ENCODE measurements at regions not wholly inside any gene's neighbourhood (a gene's known extent, or its start where the extent isn't known, plus 50 kb on each side); places are given as distances from the start of the nearest gene placed in this dataset.

DNA sequence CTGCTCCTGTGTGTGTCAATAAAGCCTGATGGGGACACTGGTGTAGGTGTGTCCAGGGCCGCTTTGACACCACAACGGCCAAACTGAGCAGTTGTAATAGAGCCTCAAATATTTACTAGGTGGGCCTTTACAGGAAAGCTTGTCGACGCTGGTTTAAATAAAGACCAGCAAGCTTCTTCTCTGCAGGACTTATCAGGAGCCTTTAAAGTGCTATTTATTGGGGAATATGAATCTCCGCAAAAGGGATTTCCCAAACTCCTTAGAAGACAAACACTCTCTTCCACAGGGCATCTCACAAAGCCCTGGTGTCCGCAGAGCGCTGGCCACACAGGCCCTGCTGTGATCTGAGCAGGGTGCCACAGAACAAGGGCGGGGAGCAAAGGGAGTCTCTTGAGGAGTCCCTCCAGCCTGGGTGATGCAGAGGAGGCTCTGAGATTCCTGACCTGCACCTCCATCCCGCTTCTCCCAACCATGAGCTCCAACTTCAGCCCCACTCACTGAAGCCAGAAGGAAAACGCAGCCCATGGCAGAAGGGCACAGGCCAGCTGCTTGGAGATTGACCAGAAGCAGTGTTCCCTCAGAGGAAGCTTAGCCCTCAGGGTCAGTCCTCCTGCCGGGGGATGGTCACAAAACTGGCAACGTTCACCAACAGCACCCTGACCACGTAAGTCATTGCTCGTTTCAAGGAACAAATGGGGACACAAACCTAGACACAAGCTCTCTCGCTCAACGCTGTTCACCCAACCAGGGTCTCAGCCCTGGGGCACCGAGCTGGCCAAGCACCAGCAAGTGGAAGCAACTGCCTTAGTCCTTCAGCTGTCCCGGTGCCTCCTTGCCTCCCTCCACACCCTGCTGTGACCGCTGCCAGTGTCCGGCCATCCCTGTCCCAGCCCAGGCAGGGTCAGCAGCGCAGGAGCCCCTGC is 129.5 kb downstream of the OAT start:
- no peak for TF ChIP-seq CTCF (conservative IDR thresholded peaks at IDR 0.05; ENCODE audit: low read depth, low read length)
- no peak for TF ChIP-seq POLR2A (IDR thresholded peaks at IDR 0.05; ENCODE audit: low read depth, low read length)
- no peak for TF ChIP-seq RAD21 (IDR thresholded peaks at IDR 0.05; ENCODE audit: low read length)
- TF ChIP-seq SMC3 (IDR thresholded peaks at IDR 0.05; ENCODE audit: low read depth, low read length), result no peak
- TF ChIP-seq RCOR1 (IDR thresholded peaks at IDR 0.05; ENCODE audit: insufficient replicate concordance, low read length), result no peak
- TF ChIP-seq USF2 (IDR thresholded peaks at IDR 0.05; ENCODE audit: low read depth, low read length), result no peak
- no peak for TF ChIP-seq MXI1 (IDR thresholded peaks at IDR 0.05; ENCODE audit: borderline replicate concordance, low read depth, low read length)
- no peak for TF ChIP-seq NFE2L2 (IDR thresholded peaks at IDR 0.05; ENCODE audit: low read depth, low read length)
- no peak for TF ChIP-seq ELK1 (IDR thresholded peaks at IDR 0.05; ENCODE audit: borderline replicate concordance, low read depth, low read length)
- TF ChIP-seq MAZ (IDR thresholded peaks at IDR 0.05; ENCODE audit: borderline replicate concordance, low read depth, low read length), result no peak
- TF ChIP-seq FOS (IDR thresholded peaks at IDR 0.05; ENCODE audit: low read depth, low read length), result no peak
- TF ChIP-seq RFX5 (IDR thresholded peaks at IDR 0.05; ENCODE audit: low read depth, low read length), result no peak
- TF ChIP-seq CEBPB (IDR thresholded peaks at IDR 0.05; ENCODE audit: low read depth, low read length), result no peak
- TF ChIP-seq MAFK (IDR thresholded peaks at IDR 0.05; ENCODE audit: low read depth, low read length), result no peak
